GM18858 (cell line): ENCODE measurements at regions not wholly inside any gene's neighbourhood (a gene's known extent, or its start where the extent isn't known, plus 50 kb on each side); places are given as distances from the start of the nearest gene placed in this dataset.
"Not testable (repeated sequence)": the region's sequence is repeated elsewhere in the genome, so short reads cannot be mapped to it uniquely, and the experiment has no call there.

Source experiments
- ATAC-seq: cut with Tn5 transposase; IDR thresholded peaks from one replicate; pipeline ENCODE4 v1.9.1; 2021; ENCODE audit not compliant: unreplicated experiment

GRCh38 chr1:212155219-212155618, 119.7 kb downstream of the DTL start:
- ATAC-seq: no peak

DNA sequence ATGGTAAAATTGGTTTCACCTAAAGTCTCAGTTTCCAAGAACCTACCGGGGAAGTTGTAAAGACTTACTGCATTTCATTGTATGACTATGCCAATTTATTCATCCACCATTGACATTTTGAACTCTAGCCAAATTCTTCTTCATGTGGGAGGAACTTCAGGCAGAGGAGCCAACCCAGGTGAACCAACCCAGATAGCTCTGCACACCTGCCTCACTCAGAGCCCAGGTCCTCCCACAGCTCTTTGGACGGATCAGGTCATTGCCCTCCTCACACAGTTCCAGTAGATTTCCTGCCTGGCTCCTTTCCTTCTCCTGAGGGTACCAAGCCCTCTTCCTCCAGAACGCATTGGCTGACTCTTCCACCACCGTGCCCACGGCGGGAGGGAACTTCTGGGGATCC, 121.7 kb downstream of the DTL start:
- no peak for ATAC-seq

DNA sequence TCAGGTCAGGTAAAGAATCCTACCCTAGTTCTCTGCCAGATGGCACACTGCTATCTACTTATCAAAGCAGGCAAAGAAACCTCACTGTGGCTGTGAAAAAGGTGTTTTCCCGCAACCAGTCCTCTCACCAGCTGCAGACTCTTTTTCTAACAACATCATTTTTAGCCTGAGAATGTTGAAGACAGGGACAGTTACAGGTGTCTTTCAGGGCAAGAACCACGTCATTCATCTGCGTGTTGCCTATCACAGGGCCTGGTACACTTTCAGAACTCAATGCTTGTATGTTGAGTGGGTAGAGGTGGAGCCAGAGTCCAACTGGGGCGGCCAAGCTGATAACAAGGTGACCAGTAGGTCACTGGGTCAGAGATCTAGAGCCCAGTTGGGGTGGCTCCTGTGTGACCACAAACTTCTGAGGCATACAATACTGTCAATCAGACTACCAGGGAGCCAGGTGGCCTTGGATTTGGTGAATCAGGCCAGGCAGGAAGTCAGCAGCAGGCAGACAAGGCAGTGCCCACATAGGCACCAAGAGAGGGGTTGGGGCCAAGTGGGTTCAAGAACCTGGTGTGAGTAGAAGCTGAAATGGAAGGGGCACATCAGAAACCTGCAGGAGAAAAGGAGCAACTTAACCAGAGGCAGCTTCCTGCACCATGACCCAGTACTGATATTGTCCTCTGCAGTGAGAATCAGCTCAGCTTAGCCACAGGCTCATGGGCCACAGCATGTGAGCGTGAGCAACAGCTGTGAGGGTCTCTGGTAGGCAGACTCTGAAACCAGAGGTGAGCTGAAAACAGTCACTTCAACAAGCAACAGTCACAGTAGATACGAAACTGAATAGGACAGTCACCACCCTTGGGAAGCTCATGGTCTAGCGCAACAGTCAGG, 123.6 kb downstream of the DTL start:
- peak; percentile 44 for ATAC-seq

DNA sequence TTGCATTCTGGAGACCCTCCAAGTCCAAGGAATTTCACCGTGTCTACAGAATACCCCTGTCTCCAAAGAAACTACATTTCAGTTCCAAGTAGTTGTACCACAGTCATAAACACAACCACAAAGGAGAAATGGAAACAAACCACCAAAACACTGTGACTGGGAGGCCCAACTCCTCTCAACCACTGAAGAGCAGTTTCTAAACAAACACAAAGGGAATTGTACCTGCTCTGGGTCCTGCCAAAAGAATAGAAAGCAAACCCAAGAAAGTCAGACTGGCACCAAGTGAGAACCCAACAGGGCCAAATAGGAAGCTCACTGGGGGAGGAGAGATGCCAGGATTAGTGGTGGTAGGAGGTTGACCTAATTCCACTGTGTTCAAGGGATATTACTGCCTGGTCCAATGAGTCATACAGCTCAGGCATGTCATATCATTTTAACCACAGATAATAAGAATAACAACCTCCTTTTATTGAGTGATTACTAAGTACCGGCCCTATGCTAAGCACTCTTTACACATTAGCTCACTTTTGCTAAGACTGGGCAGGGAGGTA, 123.9 kb upstream of the PPP2R5A start:
- no peak for ATAC-seq

DNA sequence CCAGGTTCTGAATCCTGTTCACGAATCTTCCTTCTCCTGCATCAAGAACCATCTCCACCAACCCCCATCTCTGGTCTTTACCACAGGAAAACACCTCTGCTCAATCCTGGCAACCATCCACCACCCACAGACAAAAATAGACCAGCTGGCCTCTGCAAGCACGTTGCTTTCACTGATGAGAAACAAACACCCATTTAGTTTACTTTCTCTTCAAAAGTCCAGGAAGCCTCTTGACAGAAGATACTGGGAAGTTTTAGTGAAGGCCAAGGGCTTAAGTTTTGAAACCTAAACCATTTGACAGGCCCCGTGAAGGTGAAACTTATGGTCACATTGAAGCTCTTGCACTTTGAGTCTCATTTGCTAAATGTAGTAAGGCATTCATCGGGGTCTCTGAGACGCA, 122.6 kb upstream of the PPP2R5A start:
- ATAC-seq: peak; percentile 31

DNA sequence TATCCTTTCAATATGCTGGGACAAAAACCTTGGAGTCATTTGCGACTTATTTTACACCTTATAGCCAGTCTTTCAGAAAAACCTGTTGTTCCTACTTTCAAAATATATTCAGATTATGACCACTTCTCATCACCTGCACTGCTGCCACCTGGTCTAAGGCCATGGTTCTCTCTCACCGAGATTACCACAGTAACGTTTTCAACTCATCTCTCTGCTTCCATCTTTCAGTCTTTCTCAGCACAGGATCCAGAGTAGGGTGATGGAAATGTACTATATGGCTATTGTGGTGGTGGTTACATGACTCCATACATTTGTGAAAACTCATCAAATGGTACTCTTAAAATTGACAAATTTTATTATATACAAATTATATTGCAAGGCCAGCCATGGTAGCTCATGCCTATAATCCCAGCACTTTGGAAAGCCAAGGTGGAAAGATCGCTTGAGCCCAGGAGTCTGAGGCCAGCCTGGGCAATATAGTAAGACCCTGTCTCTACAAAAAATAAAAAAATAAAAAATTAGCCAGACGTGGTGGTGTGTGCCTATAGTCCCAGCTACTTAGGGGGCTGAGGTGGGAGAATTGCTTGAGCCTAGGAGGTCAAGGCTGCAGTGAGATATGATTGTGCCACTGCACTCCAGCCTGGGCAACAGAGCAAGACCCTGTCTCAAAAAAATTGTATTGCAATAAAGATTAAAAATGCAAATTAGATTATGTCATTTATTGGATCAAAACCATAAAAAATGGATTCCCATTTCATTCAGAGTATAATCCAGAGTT, 120.9 kb upstream of the PPP2R5A start:
- no peak for ATAC-seq

GRCh38 chr1:212166244-212166643, 119.0 kb upstream of the PPP2R5A start:
- no peak for ATAC-seq

- no peak for ATAC-seq
These were observed 118.6 kb upstream of the PPP2R5A start for GRCh38 chr1:212166644-212167043.

DNA sequence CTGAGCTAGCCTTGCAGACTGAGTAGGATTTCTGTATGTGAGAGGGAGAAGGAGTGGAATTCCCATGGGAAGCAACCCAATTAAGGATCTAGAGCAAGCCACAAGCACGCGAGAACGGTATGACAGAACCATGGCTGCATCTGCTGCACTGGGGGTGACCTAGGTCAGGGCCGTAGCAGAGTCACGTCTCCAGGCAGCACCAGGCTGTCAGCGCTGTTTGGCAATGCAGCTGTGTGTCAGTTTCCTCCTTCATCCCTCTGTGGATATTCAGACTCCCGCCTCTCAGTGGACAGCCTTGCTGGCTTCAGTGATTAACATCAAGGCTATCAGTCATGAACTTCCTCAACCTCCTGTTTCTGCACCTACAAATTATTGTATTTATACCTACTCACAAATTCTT, 118.1 kb upstream of the PPP2R5A start:
- ATAC-seq: no peak

- ATAC-seq: no peak
These were observed 111.6 kb upstream of the PPP2R5A start for GRCh38 chr1:212173567-212173966.

- ATAC-seq: not testable (repeated sequence)
These were observed 110.9 kb upstream of the PPP2R5A start for GRCh38 chr1:212174295-212174694.

GRCh38 chr1:212177542-212177941, 107.7 kb upstream of the PPP2R5A start:
- no peak for ATAC-seq

- no peak for ATAC-seq
These were observed 106.4 kb upstream of the PPP2R5A start for GRCh38 chr1:212178851-212179250.

GRCh38 chr1:212179394-212180076, 105.7 kb upstream of the PPP2R5A start:
- no peak for ATAC-seq

- ATAC-seq: no peak
These were observed 104.0 kb upstream of the PPP2R5A start for GRCh38 chr1:212181015-212181882.

DNA sequence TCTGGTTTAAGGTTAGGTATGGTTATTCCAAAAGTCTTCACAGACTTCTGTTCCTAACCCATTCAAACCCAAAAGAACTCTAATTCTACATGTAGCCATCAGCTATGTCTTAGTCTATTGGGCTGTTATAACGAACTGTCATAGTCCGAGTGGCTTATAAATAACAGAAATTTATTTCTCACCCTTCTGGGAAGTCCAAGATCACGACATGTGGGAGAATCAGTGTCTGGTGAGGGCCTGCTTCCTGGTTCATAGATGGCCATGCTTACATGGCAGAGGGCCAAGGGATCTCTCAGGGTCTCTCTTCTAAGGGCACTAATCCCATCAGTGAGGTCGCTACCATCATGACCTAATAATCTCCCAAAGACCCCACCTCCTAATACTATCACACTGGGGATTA, 103.0 kb upstream of the PPP2R5A start:
- no peak for ATAC-seq

- ATAC-seq: no peak
These were observed 102.6 kb upstream of the PPP2R5A start for GRCh38 chr1:212182579-212182978.

DNA sequence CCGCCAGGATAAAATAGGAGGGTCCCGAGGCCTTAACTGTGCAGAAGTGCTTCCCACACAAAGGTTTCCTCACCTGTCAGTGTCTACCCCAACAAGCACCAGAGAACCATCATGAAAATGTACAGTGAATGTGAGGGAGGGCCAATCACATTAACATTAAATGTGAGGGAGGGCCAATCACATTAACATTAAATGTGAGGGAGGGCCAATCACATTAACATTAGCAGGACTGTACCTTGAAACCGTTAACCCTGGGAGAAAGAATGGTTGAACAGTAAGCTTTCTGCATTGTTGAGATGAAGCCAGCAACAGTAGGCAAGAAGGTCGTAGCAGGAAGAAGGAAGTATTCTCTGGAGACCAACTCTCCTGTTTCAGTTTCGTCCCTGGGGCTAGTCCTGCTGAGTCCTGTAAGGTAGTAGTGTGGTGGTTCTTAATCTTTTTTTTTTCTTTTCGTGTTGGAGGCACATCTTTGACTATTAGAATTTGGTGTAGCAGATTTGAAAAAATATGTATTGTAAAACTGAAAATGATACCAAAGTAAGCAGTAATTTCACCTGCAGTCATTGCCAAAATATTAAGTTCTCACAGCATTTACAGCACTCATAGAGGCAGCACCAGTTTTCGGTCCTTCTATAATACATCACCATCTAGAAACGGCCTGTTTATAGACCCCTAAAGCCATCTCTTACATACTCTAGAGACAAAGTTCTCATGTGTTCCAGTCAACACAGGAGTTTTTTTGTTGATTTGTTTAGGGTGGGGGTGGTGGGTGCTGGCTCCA, 98.6 kb upstream of the PPP2R5A start:
- ATAC-seq: peak; percentile 92

DNA sequence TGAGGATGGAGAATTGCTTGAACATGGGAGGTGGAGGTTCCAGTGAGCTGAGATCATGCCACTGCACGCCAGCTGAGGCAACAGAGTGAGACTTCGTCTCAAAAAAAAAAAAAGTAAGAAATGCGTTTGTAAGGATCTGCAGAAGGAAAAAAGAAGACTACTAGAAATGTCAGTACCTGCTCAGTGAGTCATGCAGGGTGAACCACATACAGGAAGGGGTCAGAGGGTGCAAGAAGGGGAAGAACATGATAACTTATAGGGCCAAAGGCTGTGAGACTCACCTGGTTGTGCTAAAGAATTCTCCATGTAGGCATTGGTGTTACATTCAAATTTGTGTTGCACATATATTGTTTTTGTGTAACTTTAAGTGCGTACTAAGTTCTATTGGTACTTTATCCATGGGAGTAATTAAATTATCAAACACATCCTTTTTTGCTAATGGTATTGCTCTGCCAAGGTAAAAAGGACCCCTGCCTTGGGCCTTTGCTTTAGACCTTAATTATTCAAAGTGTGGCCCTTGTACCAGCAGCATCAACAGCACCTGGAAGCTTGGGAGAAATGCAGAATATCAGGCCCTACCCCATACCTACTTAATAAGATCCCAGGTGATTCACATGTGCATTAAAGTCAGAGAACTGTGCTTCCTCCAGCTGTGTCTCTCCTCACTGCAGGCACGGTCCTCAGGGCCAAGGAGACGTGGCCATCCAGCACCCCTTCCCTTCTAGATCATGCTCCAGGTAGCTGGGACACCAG, 96.4 kb upstream of the PPP2R5A start:
- no peak for ATAC-seq
